Thyroid gland (tissue), 4 donors: ENCODE measurements at regions not wholly inside any gene's neighbourhood (a gene's known extent, or its start where the extent isn't known, plus 50 kb on each side); places are given as distances from the start of the nearest gene placed in this dataset.

Experiments
- POLR2A ChIP-seq, 2 donors: fragments of 450-650 bp; IDR thresholded peaks; one replicate each; pipeline ENCODE4 v1.6.1; 2017; ENCODE audit warnings: antibody characterized with exemption in 2 of 2, mild to moderate bottlenecking in 2 of 2, moderate library complexity in 1 of 2
- TF ChIP-seq, protein P1 (sequence below), 6 experiments: fragments of 200-600 bp in 3 of 6; fragments of 450-650 bp in 3 of 6; sonication (generic) in 3 of 6; IDR thresholded peaks; one replicate each; pipeline ENCODE4 v1.5.1; 2016 to 2019; ENCODE audit warnings: antibody characterized with exemption in 6 of 6, mild to moderate bottlenecking in 2 of 6, inconsistent platforms in 1 of 6, moderate library complexity in 1 of 6

DNA sequence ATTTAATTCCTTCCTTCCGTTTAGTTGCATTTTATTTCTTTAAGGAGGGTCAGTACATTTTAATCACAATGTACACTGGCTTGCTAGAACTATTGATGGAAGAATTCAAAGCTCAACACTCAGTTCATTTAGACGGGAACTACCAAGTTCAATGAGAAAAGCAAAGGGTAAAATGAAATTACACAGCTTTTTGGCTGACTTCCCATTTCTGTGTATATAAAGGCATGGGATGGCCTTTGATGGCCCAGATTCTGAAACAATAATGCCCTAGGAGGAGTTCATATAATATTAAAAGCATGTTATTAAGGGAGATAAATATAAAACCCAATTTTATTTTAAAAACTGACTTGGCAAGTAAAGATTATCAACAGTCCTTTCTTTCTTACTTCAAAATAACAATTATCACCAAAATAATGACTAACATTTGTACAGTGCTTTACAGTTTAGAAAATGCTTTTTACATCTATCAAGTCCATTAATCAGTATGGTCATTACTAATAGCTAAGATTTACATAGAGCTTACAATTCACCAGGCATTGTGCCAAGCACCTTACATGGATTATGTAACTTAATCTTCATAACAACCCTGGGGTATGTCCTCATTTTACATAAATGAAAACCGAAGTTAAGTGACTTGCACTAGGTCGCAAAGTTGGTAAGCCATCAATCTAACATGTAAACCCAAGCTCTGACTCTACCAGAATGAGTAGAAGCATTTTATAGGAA, 402.4 kb downstream of the OMA1 start:
- TF ChIP-seq, protein P1, sequence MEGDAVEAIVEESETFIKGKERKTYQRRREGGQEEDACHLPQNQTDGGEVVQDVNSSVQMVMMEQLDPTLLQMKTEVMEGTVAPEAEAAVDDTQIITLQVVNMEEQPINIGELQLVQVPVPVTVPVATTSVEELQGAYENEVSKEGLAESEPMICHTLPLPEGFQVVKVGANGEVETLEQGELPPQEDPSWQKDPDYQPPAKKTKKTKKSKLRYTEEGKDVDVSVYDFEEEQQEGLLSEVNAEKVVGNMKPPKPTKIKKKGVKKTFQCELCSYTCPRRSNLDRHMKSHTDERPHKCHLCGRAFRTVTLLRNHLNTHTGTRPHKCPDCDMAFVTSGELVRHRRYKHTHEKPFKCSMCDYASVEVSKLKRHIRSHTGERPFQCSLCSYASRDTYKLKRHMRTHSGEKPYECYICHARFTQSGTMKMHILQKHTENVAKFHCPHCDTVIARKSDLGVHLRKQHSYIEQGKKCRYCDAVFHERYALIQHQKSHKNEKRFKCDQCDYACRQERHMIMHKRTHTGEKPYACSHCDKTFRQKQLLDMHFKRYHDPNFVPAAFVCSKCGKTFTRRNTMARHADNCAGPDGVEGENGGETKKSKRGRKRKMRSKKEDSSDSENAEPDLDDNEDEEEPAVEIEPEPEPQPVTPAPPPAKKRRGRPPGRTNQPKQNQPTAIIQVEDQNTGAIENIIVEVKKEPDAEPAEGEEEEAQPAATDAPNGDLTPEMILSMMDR (IDR thresholded peaks at IDR 0.05), result no peak
- no peak for TF ChIP-seq POLR2A (IDR thresholded peaks at IDR 0.05)
